GM21515 (cell line): ENCODE measurements at regions not wholly inside any gene's neighbourhood (a gene's known extent, or its start where the extent isn't known, plus 50 kb on each side); places are given as distances from the start of the nearest gene placed in this dataset.

Source experiments
- ATAC-seq: cut with Tn5 transposase; IDR thresholded peaks from one replicate; pipeline ENCODE4 v1.9.1; 2021; ENCODE audit not compliant: unreplicated experiment

DNA sequence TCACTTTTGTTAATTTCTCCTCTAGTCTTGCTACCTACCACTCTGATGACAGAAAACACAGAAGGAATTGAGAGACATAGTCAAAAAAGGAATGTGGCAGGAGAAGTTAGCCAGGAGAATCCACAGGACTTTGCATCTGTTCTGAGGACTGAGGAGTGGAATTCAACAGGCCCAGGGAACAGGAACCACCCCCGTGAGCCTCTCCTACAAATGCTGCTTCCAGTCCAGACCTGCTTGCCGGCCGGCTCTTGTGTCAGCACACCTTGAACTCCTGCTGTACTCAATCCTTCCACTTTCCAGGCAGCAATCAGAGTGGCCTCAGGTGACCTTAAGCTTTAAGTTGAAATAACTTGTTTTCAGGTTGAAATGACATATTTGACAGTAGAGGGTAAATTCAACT lies 903.1 kb downstream of the BCL11B start:
- ATAC-seq: no peak

GRCh38 chr14:98369344-98369743 lies 902.7 kb downstream of the BCL11B start:
- no peak for ATAC-seq

- ATAC-seq: no peak
Measured at GRCh38 chr14:98370352-98370751, 901.6 kb downstream of the BCL11B start.

GRCh38 chr14:98371141-98371540 lies 900.9 kb downstream of the BCL11B start:
- no peak for ATAC-seq

- ATAC-seq: no peak
Measured at GRCh38 chr14:98374136-98374535, 897.9 kb downstream of the BCL11B start.

- no peak for ATAC-seq
Measured at GRCh38 chr14:98375566-98375965, 896.4 kb downstream of the BCL11B start.

DNA sequence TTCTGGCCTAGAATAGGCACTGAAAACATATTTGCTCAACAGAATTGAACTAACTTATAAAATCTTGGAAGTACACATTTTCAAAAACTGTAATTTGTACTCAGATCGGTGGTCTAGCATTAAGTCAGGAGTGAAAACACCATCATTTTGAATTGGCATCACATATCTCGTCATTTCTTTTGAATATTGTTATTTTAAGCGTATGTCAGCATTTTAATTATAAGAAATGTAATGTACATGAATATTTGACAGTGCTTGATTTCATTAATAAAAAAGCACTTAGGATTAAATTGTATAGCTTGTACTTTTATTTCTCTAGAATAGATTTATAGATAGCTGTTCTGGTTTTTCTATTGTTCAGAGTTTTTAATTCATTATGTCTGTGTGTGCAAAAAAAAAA lies 892.2 kb downstream of the BCL11B start:
- no peak for ATAC-seq

- ATAC-seq: no peak
Measured at GRCh38 chr14:98382662-98383061, 889.3 kb downstream of the BCL11B start.

DNA sequence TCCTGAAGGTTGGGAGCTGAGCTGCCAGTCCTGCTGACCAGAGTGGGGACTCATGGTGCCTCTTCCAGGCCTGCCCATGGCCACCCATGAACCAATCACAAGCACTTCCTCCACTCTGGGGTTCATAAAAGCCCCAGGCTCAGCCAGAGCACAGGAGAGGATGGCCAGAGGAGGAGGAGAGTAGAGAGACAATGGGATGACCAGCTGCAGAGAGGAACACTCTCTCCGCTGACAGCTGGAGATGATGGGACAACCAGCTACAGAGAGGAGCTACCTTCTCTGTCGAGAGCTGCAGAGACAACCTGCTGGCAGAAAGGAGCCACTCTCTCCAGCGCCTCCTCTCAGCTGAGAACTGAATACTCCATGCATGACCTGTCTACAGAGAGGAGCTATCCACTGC lies 886.1 kb downstream of the BCL11B start:
- ATAC-seq: no peak

DNA sequence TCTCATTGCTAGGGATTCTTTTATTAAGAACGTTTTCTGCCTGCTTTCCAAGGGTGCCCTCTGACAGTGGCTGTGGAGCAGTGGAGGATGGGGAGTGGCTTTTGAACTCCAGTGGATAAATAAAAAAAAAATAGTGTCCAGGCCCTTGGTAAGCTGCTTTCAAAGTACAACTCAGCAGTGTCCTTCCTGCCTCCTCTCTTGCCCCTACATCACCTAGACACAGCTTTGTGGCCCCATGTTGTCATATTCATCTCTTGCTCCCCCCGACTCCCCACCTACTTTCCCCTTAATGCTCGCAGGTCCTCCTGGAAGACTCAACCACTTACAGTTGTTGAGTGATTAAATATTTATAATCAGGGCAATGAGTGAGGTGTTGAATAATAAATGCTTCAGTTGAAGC lies 880.9 kb downstream of the BCL11B start:
- ATAC-seq: no peak

DNA sequence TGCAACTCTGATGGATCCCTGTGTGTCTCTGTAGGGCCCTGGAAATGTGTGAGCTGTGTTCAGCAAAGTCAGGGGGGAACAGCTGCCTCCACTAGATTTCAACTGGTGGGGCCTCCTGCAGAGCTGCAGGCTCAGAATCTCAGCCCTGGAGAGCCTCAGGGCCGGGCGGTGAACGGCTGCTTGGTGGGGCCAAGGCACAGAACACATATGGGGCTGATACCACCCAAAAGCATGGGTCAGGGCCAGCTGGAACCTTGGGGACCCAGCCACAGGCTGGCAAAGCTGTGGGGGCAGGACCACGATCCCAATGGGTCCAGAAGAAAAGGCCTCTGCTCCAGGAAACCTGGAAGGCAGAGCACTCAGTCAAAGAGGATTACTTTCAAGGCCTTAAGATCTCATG lies 878.5 kb downstream of the BCL11B start:
- ATAC-seq: no peak

DNA sequence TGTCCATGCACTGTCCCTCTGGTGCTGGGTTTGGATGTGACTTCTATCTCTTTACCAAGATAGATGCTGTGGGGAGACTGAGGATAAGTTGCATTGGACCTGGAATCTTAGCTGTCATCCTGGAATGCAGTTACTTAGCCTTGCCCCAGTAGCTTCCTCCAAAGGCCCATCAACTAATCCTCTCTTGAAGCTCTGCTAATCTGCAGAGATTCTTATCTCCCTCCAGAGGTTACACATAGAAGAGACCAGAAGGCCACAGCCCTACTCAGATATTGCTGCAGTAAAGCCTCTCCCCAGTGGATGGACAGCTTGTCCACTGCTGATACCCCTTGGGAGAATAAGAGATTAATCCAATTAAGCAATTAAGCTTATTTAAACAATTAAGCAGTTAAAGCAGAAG lies 867.2 kb downstream of the BCL11B start:
- ATAC-seq: no peak

DNA sequence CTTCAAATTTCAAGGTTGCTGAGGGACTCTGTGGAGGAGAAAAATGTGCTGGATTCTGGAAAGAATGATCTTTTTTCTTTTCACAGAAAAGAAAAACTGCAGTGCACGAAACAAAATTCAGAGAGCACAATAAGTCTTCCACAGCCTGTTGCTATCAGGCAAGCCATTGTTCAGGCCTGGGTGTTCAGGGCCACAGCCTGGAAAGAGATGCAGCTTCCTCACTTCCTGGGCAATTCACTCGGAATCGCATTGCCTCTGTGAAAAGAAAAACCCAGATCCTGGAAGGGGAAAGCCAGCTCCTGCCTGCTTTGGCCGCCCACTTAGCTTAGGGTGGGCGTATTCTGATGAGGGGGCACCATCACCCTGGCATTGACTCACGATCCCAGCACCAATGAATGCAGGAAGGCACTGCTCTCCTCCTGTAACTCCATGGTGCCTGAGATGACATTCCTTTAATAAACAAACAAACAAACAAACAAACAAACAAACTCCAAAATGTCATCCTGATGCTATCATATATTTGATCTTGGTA lies 863.9 kb downstream of the BCL11B start:
- no peak for ATAC-seq

- no peak for ATAC-seq
Measured at GRCh38 chr14:98408713-98409112, 863.3 kb downstream of the BCL11B start.

- no peak for ATAC-seq
Measured at GRCh38 chr14:98411154-98411553, 860.8 kb downstream of the BCL11B start.

DNA sequence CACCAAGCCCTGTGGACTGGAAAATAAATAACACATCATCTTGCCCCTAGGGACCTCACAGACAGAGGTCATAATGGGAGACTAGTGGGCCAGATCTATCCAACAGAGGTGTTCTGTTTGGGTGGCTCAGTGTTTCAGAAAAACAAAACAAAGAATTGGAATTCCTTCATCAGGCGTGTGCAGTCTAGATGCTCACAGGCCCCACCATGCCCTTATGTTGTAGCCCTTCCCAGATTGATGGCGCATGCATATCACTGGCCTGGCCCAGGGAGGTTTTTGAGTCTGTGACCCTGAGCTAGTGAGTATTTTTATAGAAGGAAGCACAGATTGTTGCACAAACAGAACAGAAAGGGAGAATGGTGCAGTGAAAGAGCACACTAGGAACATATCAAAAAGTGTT lies 859.6 kb downstream of the BCL11B start:
- ATAC-seq: no peak

GRCh38 chr14:98415766-98416165 lies 856.2 kb downstream of the BCL11B start:
- ATAC-seq: no peak

DNA sequence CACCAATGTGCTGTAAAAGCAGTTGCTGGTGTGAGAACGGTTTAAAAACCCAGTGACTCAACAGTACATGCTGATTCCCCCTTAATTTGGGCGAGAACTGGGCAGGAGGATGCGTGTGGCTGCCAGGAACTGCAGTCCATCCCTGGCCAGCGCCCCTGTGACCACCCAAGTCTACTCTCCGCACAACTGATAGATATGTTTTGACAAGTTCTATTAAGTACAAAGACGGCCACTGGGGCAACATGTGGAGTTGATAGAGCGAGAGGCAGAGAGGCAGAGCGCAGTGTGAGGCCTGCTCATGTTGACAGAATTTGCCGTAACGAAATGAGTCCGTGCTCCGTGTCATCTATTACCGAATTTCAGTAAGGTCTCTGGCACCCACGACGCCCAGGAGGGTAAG lies 855.0 kb downstream of the BCL11B start:
- no peak for ATAC-seq

DNA sequence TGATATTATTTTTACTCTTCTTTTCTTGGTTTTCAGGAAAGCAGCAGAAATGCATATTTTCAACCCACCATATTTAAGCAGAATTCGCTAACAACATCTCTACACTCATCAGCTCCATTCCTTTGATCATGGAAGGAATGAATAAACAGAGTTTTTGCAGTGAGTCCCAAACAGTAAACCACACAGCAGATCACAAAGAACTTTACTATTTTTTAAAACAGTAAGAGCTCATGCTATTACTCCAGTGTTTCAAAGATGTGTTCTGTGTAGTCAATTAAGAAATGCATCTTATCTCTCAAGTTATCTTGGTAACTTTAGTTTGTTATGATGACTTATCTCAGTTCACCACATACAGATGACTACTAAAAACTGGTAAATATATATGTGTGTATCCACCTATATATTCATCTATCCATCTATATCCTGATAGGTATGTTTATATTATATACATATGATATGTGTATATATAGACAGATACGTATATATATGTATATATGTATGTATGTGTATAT lies 843.5 kb downstream of the BCL11B start:
- no peak for ATAC-seq

DNA sequence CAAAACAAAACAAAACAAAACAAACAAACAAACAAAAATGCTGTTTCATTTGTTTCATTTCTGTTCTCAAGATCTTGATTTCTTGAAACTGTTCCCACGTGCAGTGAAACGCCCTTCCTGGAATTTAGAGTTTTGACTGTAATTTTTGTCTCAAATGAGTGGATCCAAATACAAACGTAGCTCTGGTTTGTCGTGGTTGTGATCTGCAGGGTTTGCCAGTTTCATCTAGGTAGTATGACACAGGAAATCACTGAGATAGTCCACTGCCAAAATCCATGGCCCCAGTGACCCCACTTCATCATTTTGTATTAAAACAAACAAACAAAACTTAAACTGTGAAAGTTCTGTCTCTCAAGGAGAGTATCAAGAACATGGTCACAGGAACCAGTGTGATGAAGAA lies 838.6 kb downstream of the BCL11B start:
- ATAC-seq: no peak

GRCh38 chr14:98437113-98437512 lies 834.9 kb downstream of the BCL11B start:
- no peak for ATAC-seq

GRCh38 chr14:98444077-98444476 lies 827.9 kb downstream of the BCL11B start:
- no peak for ATAC-seq

- ATAC-seq: no peak
Measured at GRCh38 chr14:98445718-98446117, 826.3 kb downstream of the BCL11B start.

DNA sequence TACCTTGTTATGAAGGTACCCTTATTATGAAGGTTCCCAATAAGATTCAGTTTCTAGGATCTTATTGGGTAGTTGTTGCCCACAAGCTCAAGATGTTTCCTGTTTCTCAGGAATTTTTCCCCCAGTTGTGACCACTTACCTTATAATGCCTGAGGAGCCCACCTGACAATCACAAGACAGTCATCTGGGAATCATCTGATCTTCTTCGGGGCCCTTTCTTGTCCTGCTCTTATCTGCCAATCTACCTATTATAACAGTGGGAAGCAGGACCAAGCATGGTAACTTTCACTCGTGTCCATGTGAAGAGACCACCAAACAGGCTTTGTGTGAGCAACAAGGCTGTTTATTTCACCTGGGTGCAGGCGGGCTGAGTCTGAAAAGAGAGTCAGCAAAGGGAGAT lies 825.5 kb downstream of the BCL11B start:
- no peak for ATAC-seq
